ENCODE measurements at regions not wholly inside any gene's neighbourhood (a gene's known extent, or its start where the extent isn't known, plus 50 kb on each side); places are given as distances from the start of the nearest gene placed in this dataset.

GRCh38 chr18:56487801-56488200 is 150.6 kb downstream of the TXNL1 start:
- Histone ChIP-seq H3K4me2 (ENCODE audit: control insufficient read depth, insufficient read depth) (no peak overlapping the region), H3K4me3 (no peak overlapping the region), H3K36me3 (ENCODE audit: control insufficient read depth in 2 of 2, insufficient read depth in 2 of 2, low read length in 1 of 2) (no peaks in the 10 kb centered on the region), H3K27me3 (replicated peaks in 1 of 2; ENCODE audit: control insufficient read depth in 2 of 2, insufficient read depth in 2 of 2, low read length in 1 of 2) (peaks cover 0 to 2% of the 10 kb centered on the region in 2 experiments; a peak in 1 of 4 replicates), H3K9me3 (replicated peaks; ENCODE audit: control insufficient read depth, insufficient read depth, low read length) (no peaks in the 10 kb centered on the region), H2AFZ (ENCODE audit: control insufficient read depth, low read depth, low read length) (no peak overlapping the region), H3K9ac (ENCODE audit: control insufficient read depth, insufficient read depth, low read length) (no peak overlapping the region), H4K20me1 (ENCODE audit: control insufficient read depth, insufficient read depth) (no peaks in the 10 kb centered on the region), H3K27ac (ENCODE audit: control insufficient read depth, insufficient read depth) (no peak overlapping the region), H3K79me2 (ENCODE audit: control insufficient read depth, insufficient read depth, low read length) (no peaks in the 10 kb centered on the region), H3K4me1 (ENCODE audit: control insufficient read depth, insufficient read depth, low read length) (no peaks in the 10 kb centered on the region)
- FAIRE-seq (no peak), DNase-seq (ENCODE audit: low read depth, low spot score) (no peak), ATAC-seq (no peak)
- ChIA-PET CTCF (no interaction called here), POLR2A (no interaction called here), SMC1A (ENCODE audit: uncharacterized antibody, unreplicated experiment) (no interaction called here), RAD21 (ENCODE audit: unreplicated experiment) (no interaction called here)
- WGBS (ENCODE audit: insufficient coverage, insufficient replicate concordance, low lambda C conversion rate, missing lambda C conversion rate), result 4% methylated on average over 2 of the region's 2 CpGs
- TF ChIP-seq SMAD5 (IDR thresholded peaks at IDR 0.05; ENCODE audit: low read depth) (no peak), POLR2AphosphoS5 (IDR thresholded peaks at IDR 0.05; ENCODE audit: low read length) (no peak), TARDBP (IDR thresholded peaks at IDR 0.05; ENCODE audit: borderline replicate concordance) (no peak), EGR1 (IDR thresholded peaks at IDR 0.05; ENCODE audit: borderline replicate concordance in 1 of 2, low read depth in 2 of 2, low read length in 2 of 2) (no peak), FOS (IDR thresholded peaks at IDR 0.05; ENCODE audit: borderline replicate concordance, extremely low read depth, insufficient read length) (no peak), IKZF2 (IDR thresholded peaks at IDR 0.05) (no peak), ZNF217 (IDR thresholded peaks at IDR 0.05) (no peak), MYB (IDR thresholded peaks at IDR 0.05; ENCODE audit: borderline replicate concordance, low read depth, low read length) (no peak), MXI1 (IDR thresholded peaks at IDR 0.05; ENCODE audit: low read depth, low read length) (no peak), MTA3 (IDR thresholded peaks at IDR 0.05; ENCODE audit: borderline replicate concordance, low read length) (no peak), SMARCA5 (IDR thresholded peaks at IDR 0.05) (no peak), CEBPB (IDR thresholded peaks at IDR 0.05; ENCODE audit: borderline replicate concordance in 1 of 2, low read depth in 2 of 2, low read length in 2 of 2) (no peak), ZNF274 (IDR thresholded peaks at IDR 0.05; ENCODE audit: insufficient read depth, insufficient read length) (no peak), ZBED1 (IDR thresholded peaks at IDR 0.05; ENCODE audit: borderline replicate concordance) (no peak), JUND (IDR thresholded peaks at IDR 0.05; ENCODE audit: low read depth, low read length) (no peak), EZH2 (IDR thresholded peaks at IDR 0.05; ENCODE audit: borderline replicate concordance, control insufficient read depth, low read depth, low read length) (no peak), ETV6 (conservative IDR thresholded peaks at IDR 0.05 in 1 of 2, IDR thresholded peaks at IDR 0.05 in 1 of 2; ENCODE audit: borderline replicate concordance in 1 of 2, low read depth in 1 of 2) (no peak), IRF5 (IDR thresholded peaks at IDR 0.05; ENCODE audit: borderline replicate concordance) (no peak), BMI1 (IDR thresholded peaks at IDR 0.05; ENCODE audit: borderline replicate concordance) (no peak), CHD2 (IDR thresholded peaks at IDR 0.05; ENCODE audit: borderline replicate concordance, low read depth, low read length) (no peak)
- intact Hi-C loops (cut with micrococcal nuclease; ENCODE audit: unreplicated experiment) (no loop called here), in situ Hi-C loops (cut with MboI) (no loop called here)
- no TSS peak for BruUV-seq (replicated peaks)
